HG02870 (cell line): ENCODE measurements at regions not wholly inside any gene's neighbourhood (a gene's known extent, or its start where the extent isn't known, plus 50 kb on each side); places are given as distances from the start of the nearest gene placed in this dataset.
"Not testable (repeated sequence)": the region's sequence is repeated elsewhere in the genome, so short reads cannot be mapped to it uniquely, and the experiment has no call there.

Experiments used
- ATAC-seq: cut with Tn5 transposase; IDR thresholded peaks from one replicate; pipeline ENCODE4 v1.9.1; 2021; ENCODE audit warnings: mild to moderate bottlenecking, moderate library complexity; ENCODE audit not compliant: unreplicated experiment

- no peak for ATAC-seq
Observed at GRCh38 chr4:107392380-107392779, 327.7 kb downstream of the PAPSS1 start.

- no peak for ATAC-seq
Observed at GRCh38 chr4:107391630-107392028, 328.4 kb downstream of the PAPSS1 start.

GRCh38 chr4:107391009-107391629 is 328.9 kb downstream of the PAPSS1 start:
- no peak for ATAC-seq

- no peak for ATAC-seq
Observed at GRCh38 chr4:107389965-107390364, 330.1 kb downstream of the PAPSS1 start.

GRCh38 chr4:107388736-107389274 is 331.2 kb downstream of the PAPSS1 start:
- peak; percentile 59 for ATAC-seq

GRCh38 chr4:107380836-107381438 is 339.1 kb downstream of the PAPSS1 start:
- no peak for ATAC-seq

GRCh38 chr4:107380190-107380589 is 339.8 kb downstream of the PAPSS1 start:
- ATAC-seq: no peak

GRCh38 chr4:107379054-107379869 is 340.8 kb downstream of the PAPSS1 start:
- ATAC-seq: no peak

GRCh38 chr4:107376293-107376692 is 340.2 kb upstream of the DKK2 start:
- no peak for ATAC-seq

- ATAC-seq: no peak
Observed at GRCh38 chr4:107366900-107367299, 330.8 kb upstream of the DKK2 start.

- ATAC-seq: no peak
Observed at GRCh38 chr4:107366016-107366735, 330.1 kb upstream of the DKK2 start.

GRCh38 chr4:107363125-107363524 is 327.0 kb upstream of the DKK2 start:
- ATAC-seq: peak; percentile 66

GRCh38 chr4:107359208-107359607 is 323.1 kb upstream of the DKK2 start:
- ATAC-seq: no peak

- ATAC-seq: not testable (repeated sequence)
Observed at GRCh38 chr4:107354304-107354703, 318.2 kb upstream of the DKK2 start.

- ATAC-seq: no peak
Observed at GRCh38 chr4:107351196-107351595, 315.1 kb upstream of the DKK2 start.

- ATAC-seq: no peak
Observed at GRCh38 chr4:107349732-107350131, 313.6 kb upstream of the DKK2 start.

GRCh38 chr4:107349266-107349665 is 313.2 kb upstream of the DKK2 start:
- ATAC-seq: no peak

GRCh38 chr4:107348188-107349050 is 312.3 kb upstream of the DKK2 start:
- ATAC-seq: no peak

- ATAC-seq: no peak
Observed at GRCh38 chr4:107333518-107333917, 297.4 kb upstream of the DKK2 start.

GRCh38 chr4:107332656-107333055 is 296.5 kb upstream of the DKK2 start:
- not testable (repeated sequence) for ATAC-seq
